Lung (tissue), 11 donors: ENCODE measurements at regions not wholly inside any gene's neighbourhood (a gene's known extent, or its start where the extent isn't known, plus 50 kb on each side); places are given as distances from the start of the nearest gene placed in this dataset.
A peak's percentile ranks its signal among the peaks of the same experiment; 100 is the strongest.

Experiments
- ATAC-seq: fragments of 200-7000 bp; cut with Tn5 transposase; one replicate; pipeline ENCODE4 v1.9.1; 2020; ENCODE audit warnings: moderate number of reproducible peaks; ENCODE audit not compliant: insufficient read depth, low FRiP score
- DNase-seq, 3 donors: peaks; one replicate each; pipeline ENCODE4 v3.0.0-alpha.2; 2013 to 2017
- H3K27ac ChIP-seq, 2 donors: one replicate each; pipeline ENCODE4 v1.5.1; 2013; ENCODE audit warnings: mild to moderate bottlenecking in 2 of 2, moderate library complexity in 2 of 2, control low read depth in 1 of 2, inconsistent platforms in 1 of 2, low read depth in 1 of 2, low read length in 1 of 2
- H3K27me3 ChIP-seq, 3 donors: one replicate each; pipeline ENCODE4 v1.5.1; 2013; ENCODE audit warnings: low read length in 2 of 3; ENCODE audit not compliant: control insufficient read depth in 3 of 3, insufficient read depth in 3 of 3
- H3K36me3 ChIP-seq, 4 donors: one replicate each; pipeline ENCODE4 v1.5.1; 2013; ENCODE audit warnings: low read length in 4 of 4, mild to moderate bottlenecking in 1 of 4, moderate library complexity in 1 of 4; ENCODE audit not compliant: control insufficient read depth in 4 of 4, insufficient read depth in 4 of 4
- H3K4me1 ChIP-seq, 5 donors: one replicate each; pipeline ENCODE4 v1.5.1; 2013; ENCODE audit warnings: low read length in 5 of 5, mild to moderate bottlenecking in 2 of 5, moderate library complexity in 1 of 5; ENCODE audit not compliant: control insufficient read depth in 5 of 5, insufficient read depth in 5 of 5
- H3K4me3 ChIP-seq: one replicate; pipeline ENCODE4 v1.5.1; 2013; ENCODE audit warnings: mild to moderate bottlenecking, control low read depth, moderate library complexity
- H3K9ac ChIP-seq, 2 donors: one replicate each; pipeline ENCODE4 v1.5.1; 2013; ENCODE audit warnings: low read length in 2 of 2, control low read depth in 1 of 2; ENCODE audit not compliant: insufficient read depth in 1 of 2
- H3K9me3 ChIP-seq, 4 donors: one replicate each; pipeline ENCODE4 v1.5.1; 2013; ENCODE audit warnings: low read length in 3 of 4, mild to moderate bottlenecking in 1 of 4, moderate library complexity in 1 of 4; ENCODE audit not compliant: control insufficient read depth in 4 of 4, insufficient read depth in 3 of 4
- WGBS, 2 donors: extraction: QIAGEN DNeasy Blood & Tissue Kit; methylation state at CpG; one replicate each; pipeline ENCODE4 v1.1.7; 2013; 5-methylcytosine and 5-hydroxymethylcytosine counted together
- TF ChIP-seq, protein P1 (sequence below): IDR thresholded peaks from 2 replicates; pipeline ENCODE4 v1.5.1; 2012; ENCODE audit warnings: mild to moderate bottlenecking; ENCODE audit errors: control extremely low read depth, extremely low read depth
- donor health status: control.
- donor health status: control.
- donor health status: Bipolar disorder and iron deficiency.
- donor health status: healthy.
- donor health status: DM: yes; HTN: yes; CAD: no.

DNA sequence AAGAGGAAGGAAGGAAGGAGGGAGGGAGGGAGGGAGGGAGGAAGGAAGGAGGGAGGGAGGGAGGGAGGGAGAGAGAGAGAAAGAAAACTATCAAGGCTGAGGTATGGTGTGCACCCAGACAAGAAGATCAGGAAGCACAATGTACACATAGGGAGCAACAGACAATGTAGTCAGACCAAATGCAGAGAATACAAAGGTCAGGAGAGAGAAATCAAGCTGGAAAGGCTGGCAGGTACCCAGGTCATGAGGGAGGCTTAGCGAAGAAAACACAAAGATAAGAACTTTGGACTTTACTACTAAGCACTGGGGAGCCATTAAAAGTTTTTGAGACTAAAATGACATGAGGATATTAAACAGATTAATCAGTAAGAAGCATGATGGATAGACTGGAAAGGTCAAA, 176.0 kb upstream of the TMCO5A start:
- no peaks in the 10 kb centered on the region for H3K4me1 ChIP-seq
- 76 to 88% methylated on average over 1 of the region's 1 CpG for WGBS, 2 donors
- H3K4me3 ChIP-seq: no peak overlapping the region
- H3K9me3 ChIP-seq: no peaks in the 10 kb centered on the region
- H3K36me3 ChIP-seq: no peaks in the 10 kb centered on the region
- H3K27me3 ChIP-seq: no peaks in the 10 kb centered on the region
- ATAC-seq (no peak), DNase-seq (no peak)
- H3K9ac ChIP-seq: no peak overlapping the region
- H3K27ac ChIP-seq: no peak overlapping the region
- TF ChIP-seq, protein P1, sequence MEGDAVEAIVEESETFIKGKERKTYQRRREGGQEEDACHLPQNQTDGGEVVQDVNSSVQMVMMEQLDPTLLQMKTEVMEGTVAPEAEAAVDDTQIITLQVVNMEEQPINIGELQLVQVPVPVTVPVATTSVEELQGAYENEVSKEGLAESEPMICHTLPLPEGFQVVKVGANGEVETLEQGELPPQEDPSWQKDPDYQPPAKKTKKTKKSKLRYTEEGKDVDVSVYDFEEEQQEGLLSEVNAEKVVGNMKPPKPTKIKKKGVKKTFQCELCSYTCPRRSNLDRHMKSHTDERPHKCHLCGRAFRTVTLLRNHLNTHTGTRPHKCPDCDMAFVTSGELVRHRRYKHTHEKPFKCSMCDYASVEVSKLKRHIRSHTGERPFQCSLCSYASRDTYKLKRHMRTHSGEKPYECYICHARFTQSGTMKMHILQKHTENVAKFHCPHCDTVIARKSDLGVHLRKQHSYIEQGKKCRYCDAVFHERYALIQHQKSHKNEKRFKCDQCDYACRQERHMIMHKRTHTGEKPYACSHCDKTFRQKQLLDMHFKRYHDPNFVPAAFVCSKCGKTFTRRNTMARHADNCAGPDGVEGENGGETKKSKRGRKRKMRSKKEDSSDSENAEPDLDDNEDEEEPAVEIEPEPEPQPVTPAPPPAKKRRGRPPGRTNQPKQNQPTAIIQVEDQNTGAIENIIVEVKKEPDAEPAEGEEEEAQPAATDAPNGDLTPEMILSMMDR: no peak

DNA sequence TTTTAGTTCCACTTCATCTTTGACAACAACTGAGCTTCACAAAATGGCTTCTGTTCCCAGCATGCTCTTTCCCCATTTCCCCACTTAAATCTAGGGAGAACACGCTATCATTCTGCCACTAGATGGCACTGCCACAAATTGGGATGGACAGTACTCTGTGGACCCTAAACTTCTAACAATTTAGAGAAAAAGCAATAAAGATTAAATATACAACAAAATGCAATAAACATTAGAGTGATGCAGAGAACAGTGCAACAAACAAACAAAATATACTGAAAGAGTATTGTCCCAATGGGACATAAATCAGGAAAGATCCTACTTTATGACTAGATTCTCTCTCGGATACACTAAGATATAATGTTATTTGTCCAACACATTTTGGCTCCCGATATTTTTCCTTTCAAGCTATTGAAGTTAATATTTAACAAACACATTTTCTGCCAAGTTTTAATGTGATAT, 169.7 kb upstream of the TMCO5A start:
- H3K9ac ChIP-seq: no peak overlapping the region
- no peak overlapping the region for H3K4me3 ChIP-seq
- H3K9me3 ChIP-seq: no peaks in the 10 kb centered on the region
- H3K27ac ChIP-seq: no peak overlapping the region
- peak; percentile 23 to 55 (median 51) for DNase-seq
- WGBS, 2 donors: 38 to 66% methylated on average over 3 of the region's 3 CpGs
- no peaks in the 10 kb centered on the region for H3K36me3 ChIP-seq
- TF ChIP-seq, protein P1: peak; percentile 26
- ATAC-seq: no peak
- H3K4me1 ChIP-seq: peaks cover 0 to 3% (median 0%) of the 10 kb centered on the region in 5 donors
- no peaks in the 10 kb centered on the region for H3K27me3 ChIP-seq

DNA sequence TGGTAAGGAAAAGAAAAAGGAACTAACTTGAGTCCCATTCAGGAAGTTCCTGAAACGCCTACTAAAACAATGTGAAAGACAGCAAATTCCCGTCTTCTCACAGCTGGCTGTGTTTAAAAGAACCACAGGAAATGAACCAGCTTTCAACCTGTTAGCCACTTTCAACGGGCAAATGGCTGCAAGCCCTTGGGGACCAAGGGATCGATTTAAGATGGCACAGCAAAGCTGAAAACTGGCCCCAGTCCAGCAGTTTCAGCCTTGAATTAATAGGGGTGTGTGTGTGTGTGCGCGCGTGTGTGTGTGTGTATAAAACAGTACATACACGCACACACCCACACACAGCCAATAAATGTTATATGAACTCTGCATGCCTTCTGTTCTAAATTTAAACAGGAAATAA, 168.7 kb upstream of the TMCO5A start:
- no peak for ATAC-seq

More for the DNA sequence above, 168.7 kb upstream of the TMCO5A start:
- Histone ChIP-seq H3K9me3 (no peaks in the 10 kb centered on the region), H3K9ac (no peak overlapping the region), H3K4me1 (peaks cover 0 to 3% (median 0%) of the 10 kb centered on the region in 5 donors), H3K27me3 (no peaks in the 10 kb centered on the region), H3K36me3 (no peaks in the 10 kb centered on the region), H3K27ac (no peak overlapping the region), H3K4me3 (no peak overlapping the region)
- TF ChIP-seq, protein P1: no peak
- 14 to 42% methylated on average over 8 of the region's 8 CpGs for WGBS, 2 donors
- peak in 2 of 3 donors; percentile 14 to 35 for DNase-seq
